ENCODE measurements at regions not wholly inside any gene's neighbourhood (a gene's known extent, or its start where the extent isn't known, plus 50 kb on each side); places are given as distances from the start of the nearest gene placed in this dataset.
A peak's percentile ranks its signal among the peaks of the same experiment; 100 is the strongest.

GRCh38 chr13:107076801-107077200 is 508.9 kb upstream of the ARGLU1 start:
- ChIA-PET CTCF (no interaction called here), POLR2A (no interaction called here)
- H3K36me3 Mint-ChIP-seq (ENCODE audit: insufficient read depth, unreplicated experiment): no peaks in the 10 kb centered on the region
- TF ChIP-seq, protein P1, sequence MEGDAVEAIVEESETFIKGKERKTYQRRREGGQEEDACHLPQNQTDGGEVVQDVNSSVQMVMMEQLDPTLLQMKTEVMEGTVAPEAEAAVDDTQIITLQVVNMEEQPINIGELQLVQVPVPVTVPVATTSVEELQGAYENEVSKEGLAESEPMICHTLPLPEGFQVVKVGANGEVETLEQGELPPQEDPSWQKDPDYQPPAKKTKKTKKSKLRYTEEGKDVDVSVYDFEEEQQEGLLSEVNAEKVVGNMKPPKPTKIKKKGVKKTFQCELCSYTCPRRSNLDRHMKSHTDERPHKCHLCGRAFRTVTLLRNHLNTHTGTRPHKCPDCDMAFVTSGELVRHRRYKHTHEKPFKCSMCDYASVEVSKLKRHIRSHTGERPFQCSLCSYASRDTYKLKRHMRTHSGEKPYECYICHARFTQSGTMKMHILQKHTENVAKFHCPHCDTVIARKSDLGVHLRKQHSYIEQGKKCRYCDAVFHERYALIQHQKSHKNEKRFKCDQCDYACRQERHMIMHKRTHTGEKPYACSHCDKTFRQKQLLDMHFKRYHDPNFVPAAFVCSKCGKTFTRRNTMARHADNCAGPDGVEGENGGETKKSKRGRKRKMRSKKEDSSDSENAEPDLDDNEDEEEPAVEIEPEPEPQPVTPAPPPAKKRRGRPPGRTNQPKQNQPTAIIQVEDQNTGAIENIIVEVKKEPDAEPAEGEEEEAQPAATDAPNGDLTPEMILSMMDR (IDR thresholded peaks at IDR 0.05; ENCODE audit: unreplicated experiment): no peak
- DNase-seq (ENCODE audit: unreplicated experiment): no peak
- no peaks in the 10 kb centered on the region for H3K27me3 Mint-ChIP-seq (ENCODE audit: insufficient read depth, unreplicated experiment)
- H3K9me3 Mint-ChIP-seq (ENCODE audit: unreplicated experiment): peaks cover 7% of the 10 kb centered on the region
- H3K4me3 Mint-ChIP-seq (ENCODE audit: unreplicated experiment): no peak overlapping the region
- no peaks in the 10 kb centered on the region for H3K4me1 Mint-ChIP-seq (ENCODE audit: insufficient read depth, unreplicated experiment)
- intact Hi-C loops (cut with micrococcal nuclease): no loop called here
- H3K27ac Mint-ChIP-seq (ENCODE audit: low read depth, unreplicated experiment): no peak overlapping the region
- no TSS peak for BruUV-seq (replicated peaks)

DNA sequence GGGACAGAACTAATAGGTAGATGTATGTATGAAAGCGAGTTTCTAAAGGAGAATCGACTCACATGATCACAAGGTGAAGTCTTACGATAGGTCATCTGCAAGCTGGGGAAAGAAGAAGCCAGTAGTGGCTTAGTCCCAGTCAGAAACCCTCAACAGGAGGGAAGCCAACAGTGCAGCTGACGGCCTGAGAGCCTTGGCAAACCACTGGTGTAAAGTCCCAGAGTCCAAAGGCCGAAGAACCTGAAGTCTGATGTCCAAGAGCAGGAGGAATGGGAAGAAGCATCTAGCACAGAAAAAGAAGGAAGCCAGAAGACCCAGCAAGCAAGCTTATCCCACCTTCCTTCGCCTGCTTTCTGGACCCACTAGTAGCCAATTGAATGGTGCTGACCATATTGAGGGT is 507.6 kb upstream of the ARGLU1 start:
- no TSS peak for BruUV-seq (replicated peaks)
- Mint-ChIP-seq H3K4me3 (ENCODE audit: unreplicated experiment) (no peak overlapping the region), H3K27ac (ENCODE audit: low read depth, unreplicated experiment) (no peak overlapping the region), H3K36me3 (ENCODE audit: insufficient read depth, unreplicated experiment) (no peaks in the 10 kb centered on the region), H3K27me3 (ENCODE audit: insufficient read depth, unreplicated experiment) (no peaks in the 10 kb centered on the region), H3K9me3 (ENCODE audit: unreplicated experiment) (peaks cover 7% of the 10 kb centered on the region), H3K4me1 (ENCODE audit: insufficient read depth, unreplicated experiment) (no peaks in the 10 kb centered on the region)
- ChIA-PET POLR2A (no interaction called here), CTCF (interaction anchor here (0.9 kb wide), 1 partner anchor 29 kb away, joined by 3 read pairs; no protein-coding TSS in a partner anchor)
- intact Hi-C loops (cut with micrococcal nuclease): no loop called here
- TF ChIP-seq, protein P1 (IDR thresholded peaks at IDR 0.05; ENCODE audit: unreplicated experiment): no peak
- DNase-seq (ENCODE audit: unreplicated experiment): no peak

GRCh38 chr13:107070792-107071191 is 502.9 kb upstream of the ARGLU1 start:
- Mint-ChIP-seq H3K27ac (ENCODE audit: low read depth, unreplicated experiment) (no peak overlapping the region), H3K4me1 (ENCODE audit: insufficient read depth, unreplicated experiment) (no peaks in the 10 kb centered on the region), H3K9me3 (ENCODE audit: unreplicated experiment) (peaks cover 3% of the 10 kb centered on the region), H3K27me3 (ENCODE audit: insufficient read depth, unreplicated experiment) (no peaks in the 10 kb centered on the region), H3K36me3 (ENCODE audit: insufficient read depth, unreplicated experiment) (no peaks in the 10 kb centered on the region), H3K4me3 (ENCODE audit: unreplicated experiment) (no peak overlapping the region)
- intact Hi-C loops (cut with micrococcal nuclease): no loop called here
- POLR2A ChIA-PET: no interaction called here
- CTCF ChIA-PET: interaction anchor here (0.6 kb wide), 1 partner anchor 259 kb away, joined by 5 read pairs; no protein-coding TSS in a partner anchor
- TF ChIP-seq, protein P1 (IDR thresholded peaks at IDR 0.05; ENCODE audit: unreplicated experiment): no peak
- no TSS peak for BruUV-seq (replicated peaks)
- DNase-seq (ENCODE audit: unreplicated experiment): no peak

- intact Hi-C loops (cut with micrococcal nuclease): no loop called here
- POLR2A ChIA-PET: no interaction called here
- no TSS peak for BruUV-seq (replicated peaks)
Measured at GRCh38 chr13:107069108-107069776, 501.3 kb upstream of the ARGLU1 start.

More at GRCh38 chr13:107069108-107069776, 501.3 kb upstream of the ARGLU1 start:
- Mint-ChIP-seq H3K4me1 (ENCODE audit: insufficient read depth, unreplicated experiment) (no peaks in the 10 kb centered on the region), H3K4me3 (ENCODE audit: unreplicated experiment) (no peak overlapping the region), H3K27me3 (ENCODE audit: insufficient read depth, unreplicated experiment) (no peaks in the 10 kb centered on the region), H3K9me3 (ENCODE audit: unreplicated experiment) (no peaks in the 10 kb centered on the region), H3K27ac (ENCODE audit: low read depth, unreplicated experiment) (no peak overlapping the region), H3K36me3 (ENCODE audit: insufficient read depth, unreplicated experiment) (no peaks in the 10 kb centered on the region)
- DNase-seq (ENCODE audit: unreplicated experiment): peak; percentile 22
- TF ChIP-seq, protein P1 (IDR thresholded peaks at IDR 0.05; ENCODE audit: unreplicated experiment): no peak
- CTCF ChIA-PET: no interaction called here

Data from MCF 10A (cell line).